ENCODE measurements at regions not wholly inside any gene's neighbourhood (a gene's known extent, or its start where the extent isn't known, plus 50 kb on each side); places are given as distances from the start of the nearest gene placed in this dataset.
A peak's percentile ranks its signal among the peaks of the same experiment; 100 is the strongest.

- no peak for DNase-seq
Measured at GRCh38 chr21:20729376-20729775, 268.8 kb upstream of the NCAM2 start.

DNA sequence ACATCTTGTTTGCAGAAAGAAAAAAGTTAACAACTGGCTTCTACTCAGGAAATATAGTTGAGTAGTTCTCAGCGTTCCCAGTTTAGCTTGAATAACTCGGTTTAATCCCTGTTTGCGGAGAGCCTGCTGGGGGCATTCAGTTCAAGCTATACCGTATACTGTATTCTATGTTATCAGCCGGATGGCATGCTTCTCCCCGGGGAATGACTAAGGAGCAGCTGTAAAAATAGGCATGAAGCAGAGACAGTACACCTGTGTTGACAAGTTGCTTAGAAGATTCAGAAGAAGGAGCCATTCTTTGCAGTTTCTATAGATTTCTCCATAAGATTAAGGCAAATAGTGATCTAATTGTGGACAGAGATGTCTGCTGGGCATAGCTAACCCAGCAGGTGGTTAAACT, 267.8 kb upstream of the NCAM2 start:
- DNase-seq, result no peak

GRCh38 chr21:20735257-20735656, 263.0 kb upstream of the NCAM2 start:
- DNase-seq, result no peak

DNA sequence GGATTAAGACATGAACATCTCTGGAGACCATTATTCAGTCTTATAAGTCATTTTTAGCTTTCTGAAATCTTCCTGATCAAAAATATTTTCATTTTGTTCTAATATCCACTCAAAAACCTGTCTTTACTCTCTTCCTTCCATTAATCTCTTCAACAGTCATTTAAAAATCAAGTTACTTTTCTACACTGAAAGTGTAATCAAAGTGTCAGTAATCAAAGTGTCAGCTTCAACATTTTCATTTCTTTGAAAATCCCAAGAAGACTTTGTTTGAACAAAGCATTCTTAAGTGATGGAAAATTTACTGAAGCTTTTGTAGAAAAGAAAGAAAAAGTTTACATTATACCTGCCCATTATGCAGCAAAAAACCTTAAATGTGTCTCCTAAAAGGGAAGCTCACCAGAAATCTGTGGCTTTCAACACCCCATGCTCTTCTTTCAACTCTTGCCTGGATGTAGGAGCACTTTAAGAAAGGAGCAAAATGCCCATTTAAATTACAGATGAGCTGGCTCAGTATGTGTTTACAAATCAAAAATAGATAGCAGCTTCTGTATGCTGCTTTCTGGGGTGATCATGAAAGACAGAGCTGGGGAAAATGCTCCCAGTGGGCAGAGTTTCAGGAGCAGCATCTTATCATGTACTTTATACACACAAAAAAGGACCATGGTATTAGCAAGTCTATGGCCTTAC, 260.8 kb upstream of the NCAM2 start:
- no peak for DNase-seq

DNA sequence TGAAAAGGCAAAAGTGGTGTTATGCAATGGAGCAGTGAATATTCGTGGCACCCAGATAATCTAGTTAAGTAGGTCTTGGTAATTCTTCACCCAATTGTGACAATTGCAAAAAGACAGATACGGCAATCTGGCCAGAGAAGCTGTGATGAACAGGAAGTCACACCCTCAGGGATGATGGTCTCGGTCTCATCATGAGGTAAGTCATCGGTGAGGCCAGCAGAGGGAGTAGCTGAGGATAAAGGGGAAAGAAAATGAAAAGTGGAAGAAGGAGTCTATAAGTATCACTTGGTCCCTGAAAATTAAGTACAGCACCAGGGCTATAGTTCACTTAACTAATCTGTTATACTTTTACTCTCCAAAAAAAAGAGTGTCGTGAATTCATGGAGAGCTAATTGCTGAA, 258.8 kb upstream of the NCAM2 start:
- DNase-seq, result no peak

- no peak for DNase-seq
Measured at GRCh38 chr21:20741445-20741844, 256.8 kb upstream of the NCAM2 start.

GRCh38 chr21:20760221-20760620, 238.0 kb upstream of the NCAM2 start:
- DNase-seq, result no peak

GRCh38 chr21:20774737-20775136, 223.5 kb upstream of the NCAM2 start:
- DNase-seq, result no peak

DNA sequence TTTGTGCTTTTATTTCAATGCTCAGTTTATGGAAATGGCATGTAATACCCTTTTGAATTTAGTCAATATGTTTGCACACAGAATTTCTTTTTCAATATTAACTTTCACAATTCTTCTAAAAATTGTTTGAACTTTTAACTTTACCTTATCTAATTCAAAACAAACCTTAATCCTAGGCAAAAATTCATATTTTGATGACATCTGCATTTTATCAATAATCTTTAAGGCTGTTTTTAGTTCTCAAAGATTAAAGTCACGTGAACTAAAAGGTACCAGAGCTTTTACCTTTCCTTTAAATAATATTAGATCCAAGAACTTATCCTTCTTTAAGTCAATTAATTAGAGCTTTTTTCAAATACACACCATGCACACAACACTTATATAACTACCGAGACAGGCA, 218.9 kb upstream of the NCAM2 start:
- DNase-seq, result no peak

DNA sequence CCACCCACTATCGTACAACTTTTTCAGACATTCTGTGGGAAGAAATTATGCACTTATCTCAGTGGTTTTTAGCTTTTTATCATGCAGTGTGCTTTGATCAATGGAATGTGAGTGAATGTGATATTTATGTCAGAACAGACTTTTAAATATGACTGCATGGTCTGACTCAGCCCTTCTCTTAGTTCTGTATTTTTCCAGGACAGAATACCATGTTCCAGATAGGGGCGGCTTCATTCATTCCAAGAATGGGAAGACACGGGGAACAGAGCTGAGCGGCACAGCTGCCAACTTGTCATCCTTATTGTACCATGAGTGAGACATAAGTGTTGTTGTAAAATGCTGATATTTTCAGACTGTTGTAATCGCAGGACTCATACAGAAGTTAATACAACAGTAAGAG, 214.6 kb upstream of the NCAM2 start:
- no peak for DNase-seq

- no peak for DNase-seq
Measured at GRCh38 chr21:20789729-20790500, 208.3 kb upstream of the NCAM2 start.

DNA sequence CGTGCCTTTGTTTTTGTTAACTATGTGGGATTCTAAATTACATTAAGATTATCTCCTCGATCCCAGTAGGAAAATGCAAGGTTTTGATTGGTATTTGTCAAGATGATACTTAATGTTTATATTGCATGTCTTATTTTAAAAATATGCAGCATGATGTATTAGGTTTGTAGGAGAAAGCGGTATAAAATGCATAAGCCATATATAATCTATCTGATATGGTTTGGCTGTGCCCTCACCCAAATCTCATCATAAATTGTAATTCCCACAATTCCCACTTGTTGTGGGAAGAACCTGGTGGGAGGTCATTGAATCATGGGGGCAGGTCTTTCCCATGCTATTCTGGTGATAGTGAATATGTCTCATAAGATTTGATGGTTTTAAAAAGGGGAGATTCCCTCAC, 198.1 kb upstream of the NCAM2 start:
- no peak for DNase-seq

- DNase-seq, result no peak
Measured at GRCh38 chr21:20802201-20802600, 196.0 kb upstream of the NCAM2 start.

DNA sequence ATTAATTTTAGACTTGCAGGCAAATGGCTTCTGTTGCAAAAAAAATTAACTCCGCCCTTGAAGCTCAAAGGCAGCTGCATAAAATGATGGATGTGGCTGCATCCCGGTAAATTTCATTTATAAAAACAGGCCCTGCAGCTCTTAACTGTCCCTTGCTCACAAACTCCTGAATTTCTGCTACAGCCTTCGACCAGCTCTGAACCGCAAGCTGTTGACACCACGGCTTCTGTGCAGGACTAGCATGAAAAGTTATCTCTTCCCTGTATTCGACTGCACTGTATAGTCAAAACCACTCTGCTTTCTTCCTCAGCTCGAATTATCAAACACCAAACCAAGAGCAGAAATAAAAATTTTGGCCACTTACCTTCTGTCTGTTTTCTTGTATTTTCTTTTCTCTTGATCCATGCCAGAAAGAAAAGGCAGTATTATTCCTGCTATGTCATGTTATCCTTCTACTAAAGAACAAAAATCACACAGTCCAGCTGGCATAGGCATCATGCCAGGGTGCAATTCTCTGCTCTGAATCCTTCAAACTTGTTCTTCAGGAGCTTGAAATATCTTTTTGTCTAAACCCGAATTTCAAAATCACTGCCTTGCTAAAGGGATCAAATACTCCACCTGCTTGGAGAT, 195.5 kb upstream of the NCAM2 start:
- no peak for DNase-seq

GRCh38 chr21:20811702-20812101, 186.5 kb upstream of the NCAM2 start:
- DNase-seq, result no peak

GRCh38 chr21:20814090-20814489, 184.1 kb upstream of the NCAM2 start:
- DNase-seq, result no peak

GRCh38 chr21:20822666-20823065, 175.5 kb upstream of the NCAM2 start:
- peak; percentile 23 for DNase-seq

DNA sequence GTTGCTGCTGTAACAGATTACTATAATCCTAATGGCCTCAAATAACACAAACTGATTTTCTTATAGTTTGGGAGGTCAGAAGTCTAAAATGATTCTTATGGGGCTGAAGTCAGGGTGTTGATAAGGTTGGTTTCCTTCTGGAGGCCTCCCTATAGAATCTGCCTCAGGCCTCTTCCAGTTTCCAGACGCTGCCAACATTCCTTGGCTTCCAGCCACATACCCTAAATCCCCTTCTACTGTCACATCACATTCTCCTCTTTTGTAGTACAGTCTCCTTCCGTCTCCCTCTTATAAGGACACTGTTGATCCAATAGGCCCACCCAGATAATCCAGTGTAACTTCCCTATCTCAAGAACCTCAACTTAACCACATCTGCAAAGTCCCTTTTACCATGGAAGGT, 145.3 kb upstream of the NCAM2 start:
- peak; percentile 18 for DNase-seq

DNA sequence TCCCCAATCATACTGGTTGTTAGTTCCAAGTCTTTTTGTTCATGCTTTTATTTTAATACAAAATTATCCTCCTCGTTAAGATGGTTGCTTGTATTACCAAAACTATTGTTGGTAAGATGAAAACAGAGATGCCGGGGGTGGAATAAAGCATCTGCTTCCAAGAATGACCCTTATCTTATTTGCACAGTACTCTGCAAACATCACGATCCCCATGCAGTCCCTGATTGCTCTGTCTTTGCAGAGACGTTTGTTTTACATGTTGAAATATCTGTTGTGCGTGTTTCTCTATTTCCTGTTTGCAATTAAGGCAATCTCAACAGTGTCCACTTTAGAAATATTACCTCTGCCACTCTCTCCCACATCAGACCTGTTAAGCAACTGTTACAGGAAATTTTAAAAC, 141.3 kb upstream of the NCAM2 start:
- DNase-seq, result no peak

- DNase-seq, result no peak
Measured at GRCh38 chr21:20874202-20874601, 124.0 kb upstream of the NCAM2 start.

DNA sequence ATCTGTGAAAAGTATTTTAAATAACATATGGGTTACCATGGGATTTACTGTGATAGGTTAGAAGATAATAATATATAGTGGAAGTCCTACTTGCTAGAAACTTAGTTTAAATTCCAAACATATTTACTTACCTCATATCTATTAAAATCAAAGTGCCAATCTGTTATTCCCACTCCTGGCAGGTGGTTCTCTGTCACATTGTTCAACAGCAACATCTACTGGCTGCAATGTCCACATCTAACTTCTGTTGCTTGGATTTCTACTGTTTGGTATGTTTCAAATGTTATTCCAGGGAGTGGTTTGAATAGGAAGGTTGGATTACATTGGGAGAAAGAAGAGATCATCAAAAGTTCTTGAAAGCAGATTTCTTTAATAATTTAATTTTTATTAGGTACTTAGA, 122.5 kb upstream of the NCAM2 start:
- DNase-seq, result no peak

- DNase-seq, result no peak
Measured at GRCh38 chr21:20877976-20878375, 120.2 kb upstream of the NCAM2 start.

- no peak for DNase-seq
Measured at GRCh38 chr21:20882462-20883407, 115.5 kb upstream of the NCAM2 start.

Data from femur (tissue), 1 donor.